LNCaP clone FGC (cell line): ENCODE measurements at regions not wholly inside any gene's neighbourhood (a gene's known extent, or its start where the extent isn't known, plus 50 kb on each side); places are given as distances from the start of the nearest gene placed in this dataset.

Experiments used
- DNase-seq: peaks from one replicate; pipeline ENCODE4 v3.0.0-alpha.2; 2011; ENCODE audit warnings: low read depth
- H3K4me3 ChIP-seq: 2 replicates; pipeline ENCODE4 v1.5.1; 2011; ENCODE audit warnings: mild to moderate bottlenecking, low read depth, low read length, control low read depth
- CTCF ChIP-seq: IDR thresholded peaks from 2 replicates; pipeline ENCODE4 v1.5.1; 2012; ENCODE audit warnings: mild to moderate bottlenecking; ENCODE audit not compliant: control insufficient read depth, insufficient read depth; ENCODE audit errors: extremely low read depth

- H3K4me3 ChIP-seq, result no peak overlapping the region
- no peak for TF ChIP-seq CTCF
- DNase-seq, result no peak
These were observed 83.5 kb downstream of the MAP1LC3B2 start for GRCh38 chr12:116642683-116643082.

GRCh38 chr12:116642106-116642505 lies 82.9 kb downstream of the MAP1LC3B2 start:
- no peak for TF ChIP-seq CTCF
- DNase-seq, result no peak
- H3K4me3 ChIP-seq, result no peak overlapping the region

GRCh38 chr12:116640281-116640680 lies 81.1 kb downstream of the MAP1LC3B2 start:
- no peak for DNase-seq
- no peak for TF ChIP-seq CTCF
- no peak overlapping the region for H3K4me3 ChIP-seq

GRCh38 chr12:116639765-116640164 lies 80.6 kb downstream of the MAP1LC3B2 start:
- no peak overlapping the region for H3K4me3 ChIP-seq
- no peak for DNase-seq
- TF ChIP-seq CTCF, result no peak

- TF ChIP-seq CTCF, result no peak
- no peak for DNase-seq
- no peak overlapping the region for H3K4me3 ChIP-seq
These were observed 79.2 kb downstream of the MAP1LC3B2 start for GRCh38 chr12:116638376-116638775.

- no peak for TF ChIP-seq CTCF
- no peak overlapping the region for H3K4me3 ChIP-seq
- peak; percentile 18 for DNase-seq
These were observed 78.5 kb downstream of the MAP1LC3B2 start for GRCh38 chr12:116637589-116638150.
